ENCODE measurements at regions not wholly inside any gene's neighbourhood (a gene's known extent, or its start where the extent isn't known, plus 50 kb on each side); places are given as distances from the start of the nearest gene placed in this dataset.

DNA sequence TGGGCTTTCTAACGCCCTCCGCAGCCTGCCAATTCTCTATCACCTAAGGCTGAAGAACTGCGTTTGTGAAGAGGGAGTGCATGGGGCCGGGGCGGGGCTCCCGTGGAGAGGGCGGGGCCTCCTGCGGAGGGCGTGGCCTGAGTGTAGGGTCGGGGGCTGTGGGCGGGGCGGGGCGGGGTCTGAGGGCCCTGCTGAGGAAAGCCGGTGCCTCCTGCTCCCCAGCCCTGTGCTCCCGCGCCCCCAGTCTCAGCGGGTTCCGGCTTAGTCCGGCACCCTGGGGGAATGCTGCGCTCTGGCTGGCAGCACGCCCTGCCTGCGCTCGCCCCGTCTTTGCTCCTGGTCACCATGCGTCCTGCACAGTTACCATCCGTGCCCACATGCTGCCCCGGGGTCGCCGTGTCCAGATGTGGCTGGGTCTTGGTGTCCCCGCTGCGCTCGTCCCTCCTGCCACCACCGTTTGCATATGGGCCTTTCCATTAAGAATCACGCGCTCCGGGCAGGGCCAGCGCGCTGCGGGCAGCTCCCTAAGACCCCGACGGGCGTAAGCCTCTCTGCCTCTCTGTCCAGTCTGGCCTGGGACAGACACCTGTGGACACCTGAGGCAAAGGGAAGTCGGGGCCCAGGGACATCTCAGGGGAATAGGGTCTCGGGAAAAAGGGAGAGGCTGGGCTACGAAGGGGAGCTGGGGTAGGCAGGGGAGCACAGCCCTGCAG, 144.0 kb upstream of the RET start:
- peak in 1 of 2 donors; percentile 43 for DNase-seq (ENCODE audit: low read depth in 2 of 2)

GRCh38 chr10:42933448-42934340, 143.2 kb upstream of the RET start:
- no peak for DNase-seq (ENCODE audit: low read depth in 2 of 2)

DNA sequence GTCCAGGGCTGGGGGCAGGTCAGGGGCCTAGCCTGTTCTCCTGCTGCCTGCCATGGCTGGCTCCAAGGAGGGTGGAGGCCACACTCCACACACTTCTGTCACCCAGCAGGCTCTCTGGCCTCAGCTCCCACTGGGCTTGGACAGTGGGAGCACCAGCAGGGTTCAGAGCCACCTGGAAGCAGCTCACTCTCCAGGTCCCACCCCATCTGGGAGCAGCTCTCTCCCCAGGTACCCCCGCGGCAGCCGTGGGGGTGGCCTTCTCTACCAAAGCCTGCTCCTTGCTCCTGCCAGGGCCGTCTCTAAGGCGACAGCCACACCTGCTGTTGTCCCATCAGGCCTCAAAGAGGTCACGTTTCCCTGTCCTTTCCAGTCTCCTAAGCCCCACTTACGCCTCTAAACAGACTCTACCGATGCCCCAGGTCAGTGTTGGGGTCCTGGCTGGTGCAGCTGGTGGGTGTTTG, 142.5 kb upstream of the RET start:
- no peak for DNase-seq (ENCODE audit: low read depth in 2 of 2)

DNA sequence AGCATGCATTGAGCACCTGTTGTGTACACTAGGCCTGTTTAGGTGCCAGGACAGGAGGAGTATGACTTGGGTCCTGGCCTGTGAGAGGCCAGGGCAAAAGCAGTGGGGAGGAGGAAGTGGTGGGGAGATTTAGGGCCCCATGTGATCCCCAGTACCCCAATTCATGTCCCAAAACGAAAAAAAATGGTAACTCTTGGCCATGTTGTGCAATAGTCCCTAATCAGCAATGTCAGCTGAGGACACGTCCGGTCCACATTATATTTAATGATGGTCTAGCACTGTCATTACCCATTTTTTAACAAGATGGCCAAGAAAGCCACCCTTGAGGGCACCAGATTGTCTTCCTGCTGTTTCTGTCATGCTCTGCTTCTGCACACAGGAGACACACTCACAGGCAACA, 142.0 kb upstream of the RET start:
- no peak for DNase-seq (ENCODE audit: low read depth in 2 of 2)

DNA sequence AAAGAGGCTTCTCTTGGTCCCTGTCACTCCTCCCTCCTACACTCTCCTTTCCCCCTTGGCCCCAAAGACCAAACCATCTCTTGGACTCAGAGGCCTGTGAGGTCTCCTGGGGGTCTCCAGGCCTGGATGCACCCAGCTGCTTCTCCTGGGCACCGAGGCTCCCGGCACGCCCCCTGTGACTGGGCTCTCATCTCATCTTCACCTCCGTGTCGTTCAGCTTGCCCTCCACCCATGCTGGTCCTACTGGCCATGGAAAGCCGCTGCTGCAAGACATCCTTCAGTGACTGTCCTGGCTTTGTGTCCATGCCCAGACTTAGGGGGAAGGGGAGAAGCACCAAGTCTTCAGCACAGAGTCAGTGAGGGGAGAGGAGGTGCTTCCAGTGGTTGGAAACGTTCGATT, 141.4 kb upstream of the RET start:
- no peak for DNase-seq (ENCODE audit: low read depth in 2 of 2)

GRCh38 chr10:42936580-42936979, 140.3 kb upstream of the RET start:
- DNase-seq (ENCODE audit: low read depth in 2 of 2) = no peak

DNA sequence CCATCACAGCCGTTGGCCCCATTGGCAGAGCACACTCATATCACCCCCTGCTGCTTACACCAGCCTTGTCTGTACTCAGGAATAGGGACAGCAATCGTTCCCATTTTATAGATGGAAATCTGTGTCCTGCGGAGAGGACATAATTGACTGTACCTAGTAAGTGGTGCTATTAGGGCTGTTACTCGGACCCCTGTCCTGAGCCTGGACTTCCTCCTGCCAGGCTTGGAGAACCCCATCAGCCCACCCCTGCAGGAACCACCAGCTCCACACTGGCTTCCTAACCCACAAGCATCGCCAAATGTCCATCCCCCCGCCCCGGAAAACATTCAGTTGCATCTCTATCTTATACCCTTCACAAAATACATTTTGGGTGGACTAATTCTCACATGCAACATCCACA, 139.8 kb upstream of the RET start:
- no peak for DNase-seq (ENCODE audit: low read depth in 2 of 2)

GRCh38 chr10:42937649-42938180, 139.2 kb upstream of the RET start:
- DNase-seq (ENCODE audit: low read depth in 2 of 2) = no peak

DNA sequence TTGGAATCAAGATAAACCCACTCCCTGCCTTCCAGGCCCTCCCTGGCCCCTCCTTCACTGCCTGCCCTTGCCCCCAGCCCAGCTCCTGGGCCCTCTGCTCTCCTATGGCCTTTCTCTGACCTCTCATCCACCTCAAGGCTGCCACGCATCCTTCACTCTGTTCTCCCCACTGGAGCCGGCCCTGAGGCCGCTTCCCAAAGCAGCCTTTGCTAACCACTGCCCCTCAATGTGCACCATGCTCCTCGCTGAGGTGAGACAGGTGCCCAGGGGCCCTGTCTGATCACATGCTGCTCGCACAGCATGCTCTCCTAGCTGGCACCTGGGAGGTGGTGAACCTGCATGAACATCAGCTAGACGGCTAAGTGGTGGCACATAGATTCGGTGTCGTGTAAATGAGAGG, 138.5 kb upstream of the RET start:
- DNase-seq (ENCODE audit: low read depth in 2 of 2) = no peak

DNA sequence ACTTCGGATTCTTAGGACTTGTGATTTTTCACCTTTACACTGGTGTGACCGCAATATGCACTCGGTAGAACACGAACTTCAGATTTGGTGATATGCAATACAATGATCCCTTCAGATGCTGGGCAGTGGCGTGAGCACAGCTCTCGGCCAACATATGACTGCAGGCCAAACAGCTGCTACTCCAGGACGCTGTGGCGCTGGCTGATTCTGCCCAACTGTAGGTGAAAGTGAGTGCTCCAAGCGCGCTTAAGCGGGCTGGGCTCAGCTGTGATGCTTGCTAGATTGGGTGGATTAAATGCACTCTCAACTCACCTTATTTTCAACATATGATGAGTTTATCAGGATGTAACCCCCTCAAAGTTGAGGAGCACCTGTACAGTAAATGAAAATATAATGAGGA, 137.6 kb upstream of the RET start:
- no peak for DNase-seq (ENCODE audit: low read depth in 2 of 2)

DNA sequence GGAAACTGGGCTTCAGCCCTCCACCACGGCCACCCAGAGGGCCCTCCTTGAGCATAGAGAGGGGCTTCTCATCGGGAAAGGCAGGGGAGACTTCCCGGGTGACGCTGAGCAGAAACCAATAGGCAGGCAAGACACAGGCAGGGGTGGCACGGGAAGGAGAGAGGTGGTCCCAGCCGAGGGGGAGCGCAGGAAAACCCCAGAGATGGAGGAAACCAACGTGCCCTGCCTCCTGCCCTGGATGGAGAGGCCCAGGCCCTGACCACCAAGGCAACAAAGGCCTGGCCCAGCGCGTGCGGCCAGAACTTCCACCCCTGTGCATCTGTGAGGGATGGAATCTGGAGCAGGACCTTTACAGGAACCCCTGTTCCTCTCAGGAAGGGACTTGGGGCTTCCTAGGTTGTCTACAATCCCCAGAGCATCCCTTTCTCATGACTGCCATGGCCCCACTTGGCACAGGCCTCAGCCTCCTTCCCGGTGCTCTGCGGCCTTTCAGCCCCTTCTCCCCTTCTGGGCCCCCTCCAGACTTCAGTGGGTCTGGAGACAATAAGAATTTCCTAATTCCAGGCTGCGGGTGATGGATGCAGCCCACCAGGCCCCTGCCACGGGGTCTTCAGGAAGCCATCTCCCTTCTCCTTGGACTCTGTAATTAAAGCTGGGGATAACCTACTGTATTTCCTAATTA, 137.0 kb upstream of the RET start:
- no peak for DNase-seq (ENCODE audit: low read depth in 2 of 2)

- DNase-seq (ENCODE audit: low read depth in 2 of 2) = no peak
Measured at GRCh38 chr10:42940487-42941294, 136.2 kb upstream of the RET start.

- DNase-seq (ENCODE audit: low read depth in 2 of 2) = no peak
Measured at GRCh38 chr10:42941295-42941644, 135.6 kb upstream of the RET start.

- no peak for DNase-seq (ENCODE audit: low read depth in 2 of 2)
Measured at GRCh38 chr10:42941790-42942189, 135.1 kb upstream of the RET start.

DNA sequence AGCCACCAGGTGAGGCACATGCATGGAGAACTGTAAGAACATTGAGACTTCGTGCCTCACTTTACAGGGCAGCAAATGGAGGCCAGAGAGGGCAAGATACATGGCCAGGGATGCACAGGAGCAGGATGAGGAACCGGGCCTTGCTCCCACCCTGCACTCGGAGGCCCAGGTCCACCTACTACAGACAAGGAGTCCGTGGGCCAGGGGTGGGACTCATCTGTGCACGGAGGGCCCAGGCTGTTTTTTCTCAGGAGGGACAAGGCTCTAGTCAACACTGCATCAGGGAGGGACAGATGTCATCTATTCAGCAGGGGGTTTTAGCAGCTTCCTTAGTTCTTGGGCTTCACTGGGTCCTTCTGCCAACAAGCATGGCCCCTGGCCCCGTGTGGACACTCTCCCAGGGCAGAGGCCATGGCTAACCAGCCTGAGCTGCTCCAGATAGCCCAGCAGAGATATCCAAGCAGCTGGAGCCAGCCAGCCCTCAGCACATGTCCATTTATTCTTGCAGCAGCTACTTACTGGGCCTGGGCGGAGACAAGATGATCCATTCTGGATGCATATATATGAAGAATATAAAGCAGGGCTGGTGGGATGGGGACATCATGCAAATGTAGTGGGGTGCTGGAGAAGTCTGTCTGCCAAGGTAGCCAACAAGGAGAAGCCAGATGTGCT, 134.5 kb upstream of the RET start:
- DNase-seq (ENCODE audit: low read depth in 2 of 2) = no peak

DNA sequence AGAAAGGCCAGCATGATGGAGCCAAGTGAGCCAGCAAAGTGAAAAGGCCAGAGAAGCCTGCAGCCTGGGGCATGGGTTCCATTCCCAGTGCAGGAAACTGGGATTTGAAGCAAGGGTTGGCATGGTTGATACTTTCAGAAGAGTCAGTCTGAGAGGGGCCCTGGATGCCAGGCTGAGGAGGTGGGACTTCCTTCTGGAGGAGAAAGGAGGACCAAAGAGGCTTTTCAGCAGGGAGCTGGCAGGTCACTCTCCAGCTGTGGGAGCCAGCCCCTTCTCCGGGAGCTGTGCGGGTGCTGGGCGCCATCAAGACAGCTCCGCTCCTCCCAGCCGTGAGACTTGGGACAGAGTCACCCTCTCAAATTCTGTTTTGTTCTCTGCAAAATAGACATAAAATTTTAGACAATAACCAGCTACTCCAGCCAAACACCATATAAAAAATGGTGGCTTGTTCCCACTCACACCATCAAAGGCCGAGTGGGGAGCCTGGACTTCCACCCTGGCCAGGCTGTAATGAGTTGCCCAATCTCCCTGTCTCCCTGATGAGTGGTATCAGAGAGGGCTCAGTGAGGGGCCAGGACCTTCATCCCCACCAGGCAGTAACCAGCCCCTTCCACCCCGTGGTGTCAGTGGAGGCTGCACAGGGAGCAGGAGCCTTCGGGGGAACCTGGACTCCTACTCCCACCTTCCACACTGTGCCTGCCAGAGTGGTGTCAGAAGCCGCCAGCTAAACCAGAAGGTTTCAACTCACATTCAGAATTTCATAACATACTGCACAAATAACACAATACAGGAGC, 133.6 kb upstream of the RET start:
- DNase-seq (ENCODE audit: low read depth in 2 of 2) = no peak

DNA sequence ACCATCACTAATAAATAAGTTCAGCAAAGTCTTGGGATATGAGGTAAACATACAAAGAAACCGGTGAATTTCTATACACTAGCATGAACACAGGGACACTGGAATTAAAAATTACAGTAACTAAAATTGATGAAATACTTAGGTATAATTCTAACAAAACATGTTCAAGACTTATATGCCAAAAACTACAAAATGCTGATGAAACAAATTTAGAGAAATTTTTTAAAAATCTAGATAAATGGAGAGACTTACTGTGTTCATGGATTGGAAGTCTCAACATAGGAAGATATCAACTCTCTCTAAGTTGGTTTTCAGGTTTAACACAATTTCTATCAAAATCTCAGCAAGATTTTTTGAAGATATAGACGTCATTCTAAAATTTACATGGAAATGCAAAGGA, 128.8 kb upstream of the RET start:
- no peak for DNase-seq (ENCODE audit: low read depth in 2 of 2)

GRCh38 chr10:42949287-42949686, 127.6 kb upstream of the RET start:
- no peak for DNase-seq (ENCODE audit: low read depth in 2 of 2)

- DNase-seq (ENCODE audit: low read depth in 2 of 2) = no peak
Measured at GRCh38 chr10:42950606-42951485, 126.0 kb upstream of the RET start.
